Left lobe of liver (tissue), 2 donors: ENCODE measurements at regions not wholly inside any gene's neighbourhood (a gene's known extent, or its start where the extent isn't known, plus 50 kb on each side); places are given as distances from the start of the nearest gene placed in this dataset.

ENCODE experiments used
- ATAC-seq: fragments of 200-7000 bp; cut with Tn5 transposase; one replicate; pipeline ENCODE4 v1.9.1; 2020; ENCODE audit warnings: mild to moderate bottlenecking, moderate library complexity
- DNase-seq: peaks from one replicate; pipeline ENCODE4 v3.0.0-alpha.2; 2020; ENCODE audit warnings: low spot score
- donor health status: DM: no; HTN: no; CAD: no; lungs with moderate emphysema.
- donor health status: DM: no; HTN: yes; CAD: no.

DNA sequence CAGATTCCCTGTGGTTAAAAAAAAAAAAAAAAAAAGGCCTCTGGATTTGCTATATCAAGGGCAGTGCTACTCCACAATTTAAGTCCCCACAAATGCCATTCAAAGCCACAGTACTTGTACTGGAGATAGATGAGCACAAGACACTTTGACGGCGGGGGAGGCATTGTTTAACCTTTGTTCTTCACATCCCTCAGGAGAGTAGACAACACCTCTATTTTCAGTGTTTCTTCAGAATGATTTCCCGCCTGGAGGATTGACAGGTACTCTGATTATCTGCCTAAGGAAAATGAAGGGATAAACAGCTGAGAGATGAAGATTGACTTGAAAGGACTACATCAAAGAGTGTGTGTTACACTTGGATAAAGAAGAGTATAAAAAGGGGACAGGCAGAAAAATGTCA, 58.7 kb downstream of the OTOL1 start:
- DNase-seq = no peak
- no peak for ATAC-seq

DNA sequence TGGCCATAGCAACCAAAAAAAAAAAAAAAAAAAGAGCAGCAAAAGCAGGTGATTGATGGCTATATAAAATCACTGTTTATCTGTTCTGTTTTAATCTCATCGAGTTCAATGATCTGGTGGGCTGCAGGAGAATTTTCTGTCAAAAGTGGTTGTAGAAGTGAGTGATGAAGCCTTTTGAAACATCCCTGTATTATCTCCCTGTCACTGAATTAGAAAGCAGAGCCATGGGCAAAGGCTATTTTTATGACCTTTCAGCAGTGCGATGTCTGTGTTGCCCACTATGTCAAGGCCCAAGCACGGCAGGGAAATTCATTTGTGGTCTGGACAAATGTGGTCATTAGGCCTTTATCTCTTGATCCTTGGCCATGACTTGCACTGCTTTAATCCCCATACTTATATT, 59.9 kb downstream of the OTOL1 start:
- DNase-seq (no peak), ATAC-seq (no peak)

GRCh38 chr3:161556941-161557340, 60.3 kb downstream of the OTOL1 start:
- DNase-seq (no peak), ATAC-seq (no peak)

- ATAC-seq (no peak), DNase-seq (no peak)
Measured at GRCh38 chr3:161557445-161558150, 61.0 kb downstream of the OTOL1 start.

DNA sequence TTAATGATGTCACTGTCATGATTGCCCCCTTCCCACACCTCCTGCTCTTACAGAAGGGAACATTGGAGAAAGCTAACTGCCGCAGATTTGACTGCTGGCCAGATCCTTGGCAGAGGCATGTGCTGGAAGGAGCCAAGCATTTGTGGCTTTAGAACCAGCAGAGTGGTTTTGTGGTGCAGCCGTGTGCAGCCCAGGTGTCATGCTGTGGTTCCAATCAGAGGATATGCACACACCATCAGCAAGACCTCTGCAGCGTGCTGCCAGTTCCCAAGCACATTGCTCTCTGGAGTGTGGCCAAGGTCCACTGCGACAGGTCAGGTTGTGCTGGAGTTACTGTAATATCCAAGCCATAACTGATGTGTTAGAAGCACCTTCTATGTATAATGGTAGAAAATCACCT, 61.6 kb downstream of the OTOL1 start:
- DNase-seq (peak; percentile 51), ATAC-seq (peak; percentile 66)

GRCh38 chr3:161559177-161559998, 62.8 kb downstream of the OTOL1 start:
- DNase-seq (no peak), ATAC-seq (peak; percentile 74)

DNA sequence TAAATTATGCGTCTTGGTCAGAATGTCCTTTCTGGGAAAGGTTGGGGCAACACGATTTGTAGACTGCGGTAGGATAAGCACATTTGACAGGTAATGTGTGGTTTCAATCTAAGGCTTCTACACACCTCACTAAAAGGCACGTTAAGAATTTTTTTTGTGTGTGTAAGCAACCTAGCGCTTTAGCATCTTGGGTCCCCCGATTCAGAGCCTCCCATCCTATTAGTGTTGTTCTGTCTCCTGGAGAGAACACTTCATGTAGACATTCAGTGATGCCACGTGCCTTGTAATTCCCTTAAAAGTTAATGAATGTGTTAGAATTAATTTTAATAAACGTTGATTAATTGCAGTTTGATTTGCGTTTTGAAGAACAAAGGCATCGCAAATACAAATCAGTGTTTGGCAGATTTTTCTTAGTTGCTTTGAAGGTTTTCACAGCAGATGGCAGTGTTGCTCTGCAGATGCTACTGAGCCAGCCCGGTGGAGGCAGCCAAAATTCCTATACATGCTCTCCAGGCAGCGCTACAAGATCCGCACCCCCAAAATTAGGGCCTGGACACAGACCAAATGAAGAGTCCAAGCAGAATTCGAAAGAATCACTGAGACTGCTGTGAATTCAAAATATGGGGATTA, 63.5 kb downstream of the OTOL1 start:
- DNase-seq = no peak
- ATAC-seq = peak; percentile 88

- no peak for ATAC-seq
- no peak for DNase-seq
Measured at GRCh38 chr3:161567577-161568361, 71.2 kb downstream of the OTOL1 start.

DNA sequence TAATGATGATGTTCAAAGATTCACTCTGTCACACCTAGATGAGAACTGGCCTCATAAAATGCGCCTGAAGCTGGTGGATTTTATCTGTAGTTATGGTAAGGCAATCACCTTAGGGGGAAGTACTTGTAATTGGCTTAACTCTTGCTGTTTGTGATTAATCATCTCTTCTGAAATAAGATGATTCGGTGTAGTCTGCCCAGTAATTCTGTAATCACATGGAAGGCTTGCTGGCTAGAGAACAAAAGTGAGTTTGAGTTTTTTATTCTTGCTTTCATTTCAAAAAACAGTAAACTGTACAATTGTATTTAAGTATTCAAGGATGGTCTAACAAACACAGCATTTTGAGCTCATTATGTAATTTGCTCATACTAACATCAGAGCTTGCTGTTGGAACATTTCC, 72.1 kb downstream of the OTOL1 start:
- DNase-seq (no peak), ATAC-seq (no peak)

GRCh38 chr3:161571951-161572350, 75.3 kb downstream of the OTOL1 start:
- ATAC-seq = no peak
- no peak for DNase-seq

GRCh38 chr3:161573136-161573535, 76.5 kb downstream of the OTOL1 start:
- ATAC-seq = no peak
- DNase-seq = no peak

DNA sequence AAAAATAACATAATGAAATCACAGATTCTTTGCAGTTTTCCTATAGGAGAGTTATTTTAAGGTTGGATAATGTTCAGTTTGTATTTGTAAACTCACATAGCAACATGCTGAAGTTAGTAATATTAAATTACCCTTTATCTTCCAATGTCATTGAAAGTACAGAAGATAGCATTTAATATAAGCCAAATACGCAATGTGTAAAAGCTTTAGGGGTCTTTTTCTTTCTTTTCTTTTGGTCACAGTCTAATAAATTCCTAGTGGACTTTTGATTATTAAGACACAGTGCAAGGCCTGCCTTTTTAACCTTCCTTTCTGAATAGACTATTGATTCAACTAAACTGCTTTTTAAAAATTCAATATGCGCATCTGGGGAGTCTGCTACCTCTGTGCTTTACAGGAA, 79.3 kb downstream of the OTOL1 start:
- ATAC-seq = no peak
- DNase-seq = no peak

DNA sequence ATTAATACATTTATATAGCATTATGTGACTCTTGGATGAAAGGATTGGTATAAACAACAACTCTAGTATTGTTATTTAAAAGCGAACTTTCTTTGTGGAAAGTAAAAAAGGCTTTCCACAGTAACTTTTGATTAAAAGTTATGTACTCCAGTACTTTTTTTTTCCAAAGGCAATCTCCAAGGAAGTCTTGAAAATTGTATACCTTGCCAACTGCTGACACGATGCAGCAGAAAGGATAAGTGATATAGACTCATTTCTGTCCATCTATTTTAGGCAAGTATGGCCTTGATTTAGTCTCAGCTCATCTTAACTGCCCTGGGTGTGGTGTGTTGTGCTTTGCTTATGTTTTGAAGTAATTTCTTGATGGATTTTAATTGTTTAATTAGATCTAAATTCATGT, 79.7 kb downstream of the OTOL1 start:
- no peak for ATAC-seq
- DNase-seq = no peak

DNA sequence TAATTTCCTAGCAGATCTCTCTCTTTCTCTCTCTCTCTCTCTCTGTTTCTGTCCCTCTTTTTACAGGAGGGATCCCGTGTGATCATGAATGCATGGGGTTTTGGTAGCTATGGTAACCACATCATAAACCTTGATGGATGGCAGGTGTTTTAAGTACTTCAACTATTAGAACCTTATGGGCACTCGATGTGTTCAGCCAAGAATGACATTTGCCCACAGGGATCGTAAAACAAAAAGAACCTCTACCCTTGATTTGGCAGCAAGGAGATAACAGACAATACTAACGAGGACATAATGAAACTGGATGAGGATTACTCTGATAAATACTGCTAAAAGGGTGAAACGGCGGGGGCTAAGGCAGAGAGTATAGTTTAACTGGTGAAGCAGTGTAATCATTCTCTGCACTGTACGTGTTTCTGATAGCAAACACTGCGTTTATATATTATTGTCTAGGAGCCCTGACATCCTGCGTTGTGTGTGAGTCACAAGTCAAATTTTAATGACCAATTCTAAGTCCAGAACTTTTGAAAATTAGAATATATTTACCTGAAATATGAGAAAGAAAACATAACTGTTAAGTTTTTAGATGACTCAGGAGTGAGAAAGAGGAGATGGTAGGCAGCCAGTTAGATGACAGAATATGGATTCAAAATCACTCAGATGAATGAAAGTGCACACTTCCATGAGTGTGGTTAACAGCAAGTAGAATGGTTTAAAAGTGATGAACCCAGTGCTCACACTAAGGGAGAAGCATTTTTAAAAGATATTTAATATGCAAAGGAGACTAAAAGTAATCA, 80.3 kb downstream of the OTOL1 start:
- ATAC-seq (no peak), DNase-seq (no peak)

- ATAC-seq (no peak), DNase-seq (no peak)
Measured at GRCh38 chr3:161577662-161578061, 81.1 kb downstream of the OTOL1 start.

DNA sequence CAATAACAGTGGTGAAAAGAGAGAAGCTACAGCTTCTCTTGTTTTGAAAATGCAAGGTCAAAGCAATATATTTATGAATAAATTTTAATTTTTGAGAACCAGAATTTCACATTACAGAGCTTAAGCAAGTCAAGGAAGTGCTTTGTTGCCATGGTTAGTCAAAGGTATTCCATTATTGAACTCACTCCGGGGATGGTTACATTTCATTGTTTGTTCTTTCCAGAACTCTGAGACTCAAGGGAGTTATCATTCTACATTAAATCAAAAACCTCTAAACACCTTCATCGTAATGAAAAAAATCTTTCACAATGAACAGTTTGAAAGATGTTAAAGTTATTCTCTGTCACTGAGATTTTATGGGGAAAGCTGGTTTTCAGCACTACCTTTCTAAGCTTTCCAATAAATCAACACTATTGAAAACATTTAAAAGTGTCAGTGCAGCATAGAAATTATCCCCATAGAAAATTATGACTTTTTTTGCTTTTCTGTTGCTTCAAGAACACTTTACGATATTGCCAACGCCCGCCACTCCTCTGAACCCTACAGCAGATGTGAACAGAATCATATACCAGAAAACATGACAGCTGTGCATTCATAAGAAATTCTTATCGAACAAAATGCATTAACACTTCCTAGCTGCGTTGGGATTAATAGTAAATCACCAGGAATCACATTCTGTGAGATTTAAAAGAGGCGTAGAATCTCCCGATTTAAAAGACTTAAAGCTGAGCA, 83.0 kb downstream of the OTOL1 start:
- ATAC-seq = no peak

GRCh38 chr3:161585922-161586321, 89.3 kb downstream of the OTOL1 start:
- ATAC-seq (no peak), DNase-seq (no peak)

More for the DNA sequence above, 83.0 kb downstream of the OTOL1 start:
- no peak for DNase-seq

GRCh38 chr3:161586556-161587235, 90.1 kb downstream of the OTOL1 start:
- ATAC-seq (no peak), DNase-seq (no peak)

GRCh38 chr3:161598639-161599038, 102.0 kb downstream of the OTOL1 start:
- ATAC-seq = no peak

More at GRCh38 chr3:161598639-161599038, 102.0 kb downstream of the OTOL1 start:
- DNase-seq = no peak
